ENCODE measurements at regions not wholly inside any gene's neighbourhood (a gene's known extent, or its start where the extent isn't known, plus 50 kb on each side); places are given as distances from the start of the nearest gene placed in this dataset.

- H3K36me3 ChIP-seq (ENCODE audit: control insufficient read depth in 2 of 4, insufficient read depth in 4 of 4, low read length in 3 of 4): no peaks in the 10 kb centered on the region
- H2AK5ac ChIP-seq (ENCODE audit: low read depth, low read length): no peak overlapping the region
- ChIA-PET CTCF (ENCODE audit: partially characterized antibody) (interaction anchor here (1.4 kb wide), 1 partner anchor 313 kb away, joined by 5 read pairs; no protein-coding TSS in a partner anchor), POLR2A (ENCODE audit: partially characterized antibody) (no interaction called here)
- FAIRE-seq (no peak), DNase-seq (ENCODE audit: low read depth in 1 of 2, low spot score in 2 of 2) (no peak)
- no peak overlapping the region for H3K9ac ChIP-seq (replicated peaks in 1 of 4; ENCODE audit: extremely low read depth in 1 of 4, low read depth in 3 of 4, low read length in 3 of 4)
- H4K20me1 ChIP-seq (replicated peaks in 1 of 2; ENCODE audit: control insufficient read depth in 1 of 2, insufficient read depth in 2 of 2, low read length in 2 of 2): no peaks in the 10 kb centered on the region
- H2AFZ ChIP-seq (ENCODE audit: low read length): no peak overlapping the region
- no peaks in the 10 kb centered on the region for H3K79me1 ChIP-seq (ENCODE audit: low read depth, low read length)
- no peak overlapping the region for H3K27ac ChIP-seq (ENCODE audit: low read depth, low read length)
- WGBS, 2 experiments (ENCODE audit: extremely low coverage in 1 of 2, insufficient coverage in 1 of 2, insufficient read length in 1 of 2, insufficient replicate concordance in 2 of 2, low coverage in 1 of 2, low lambda C conversion rate in 2 of 2, missing lambda C conversion rate in 1 of 2): 81% methylated on average over 2 of the region's 2 CpGs; no CpG with 5 or more reads in 1 of the 2 experiments
- no peak overlapping the region for H4K91ac ChIP-seq (replicated peaks; ENCODE audit: insufficient read length, low read length)
- H2BK5ac ChIP-seq (ENCODE audit: low read depth, low read length): no peak overlapping the region
- H3K27me3 ChIP-seq (replicated peaks in 1 of 4; ENCODE audit: control insufficient read depth in 3 of 4, extremely low read depth in 1 of 4, insufficient read depth in 3 of 4, low read length in 3 of 4): no peaks in the 10 kb centered on the region
- no peak overlapping the region for H3K4ac ChIP-seq (replicated peaks; ENCODE audit: insufficient read length, low read depth, low read length)
- no peaks in the 10 kb centered on the region for H3K9me3 ChIP-seq (ENCODE audit: insufficient read depth in 2 of 2, low read depth in 1 of 2, low read length in 1 of 2)
- no peak overlapping the region for H4K8ac ChIP-seq (ENCODE audit: extremely low read depth, insufficient read depth, low read length)
- no peak overlapping the region for H2BK120ac ChIP-seq (replicated peaks; ENCODE audit: low read depth, low read length)
- H3K4me1 ChIP-seq (replicated peaks in 1 of 4; ENCODE audit: control insufficient read depth in 3 of 4, insufficient read depth in 4 of 4, low read length in 3 of 4): 0 out of 7 replicates have a peak, but pooled peaks cover 0 to 5% (median under 1%) of the 10 kb centered on the region in 4 experiments
- no peak overlapping the region for H3K18ac ChIP-seq (ENCODE audit: extremely low read depth, low read length)
- no peak overlapping the region for H3K4me2 ChIP-seq (ENCODE audit: insufficient read depth in 1 of 2, low read depth in 2 of 2, low read length in 2 of 2)
- no peak overlapping the region for H3K23ac ChIP-seq (ENCODE audit: insufficient read length)
- no peak overlapping the region for H2BK15ac ChIP-seq (ENCODE audit: low read length)
- TF ChIP-seq CREB1 (IDR thresholded peaks at IDR 0.05): no peak
- TF ChIP-seq SP2 (IDR thresholded peaks at IDR 0.05; ENCODE audit: low read length): no peak
- TF ChIP-seq KDM5A (IDR thresholded peaks at IDR 0.05; ENCODE audit: low read length): no peak
- TF ChIP-seq PHF8 (conservative IDR thresholded peaks at IDR 0.05; ENCODE audit: low read depth, low read length): no peak
- no peak for TF ChIP-seq CBX8 (IDR thresholded peaks at IDR 0.05; ENCODE audit: borderline replicate concordance, low read depth, low read length)
- no peak for TF ChIP-seq USF2 (IDR thresholded peaks at IDR 0.05; ENCODE audit: low read length)
- TF ChIP-seq E2F6 (IDR thresholded peaks at IDR 0.05): no peak
- no peak for TF ChIP-seq ATF2 (IDR thresholded peaks at IDR 0.05; ENCODE audit: low read length)
- TF ChIP-seq GABPA (IDR thresholded peaks at IDR 0.05; ENCODE audit: borderline replicate concordance, insufficient read depth, low read length): no peak
- TF ChIP-seq RBBP5 (IDR thresholded peaks at IDR 0.05; ENCODE audit: borderline replicate concordance, low read depth, low read length): no peak
- TF ChIP-seq BRCA1 (IDR thresholded peaks at IDR 0.05; ENCODE audit: low read depth, low read length): no peak
- no peak overlapping the region for H2BK12ac ChIP-seq (ENCODE audit: low read depth, low read length)
- no peak overlapping the region for H3K4me3 ChIP-seq (ENCODE audit: extremely low read depth in 1 of 4, insufficient read depth in 2 of 4, low read depth in 3 of 4, low read length in 4 of 4)
- H3K79me2 ChIP-seq (ENCODE audit: control insufficient read depth in 1 of 2, insufficient read depth in 2 of 2, low read length in 2 of 2): no peaks in the 10 kb centered on the region
- H3K23me2 ChIP-seq (ENCODE audit: low read depth, low read length): no peaks in the 10 kb centered on the region
- H3K14ac ChIP-seq (ENCODE audit: insufficient read length): no peak overlapping the region
- no peak overlapping the region for H3K56ac ChIP-seq (replicated peaks; ENCODE audit: insufficient read length, low read depth, low read length)
- no peak overlapping the region for H2BK20ac ChIP-seq (ENCODE audit: low read length)
- H4K5ac ChIP-seq (ENCODE audit: insufficient read length, low read depth, low read length): no peak overlapping the region
These were observed 235.9 kb upstream of the CDH6 start for GRCh38 chr5:30957591-30957990.

All from H1 (cell line).